WTC11 (cell line): ENCODE measurements at regions not wholly inside any gene's neighbourhood (a gene's known extent, or its start where the extent isn't known, plus 50 kb on each side); places are given as distances from the start of the nearest gene placed in this dataset.

Experiments
- ATAC-seq: fragments of 200-7000 bp; cut with Tn5 transposase; 2 replicates; pipeline ENCODE4 v1.10.0; 2021; ENCODE audit warnings: mild to moderate bottlenecking, moderate library complexity
- CTCF ChIA-PET: fragments of 300-600 bp; sonication (Branson Sonifier 250); formaldehyde crosslinking; loops from one replicate; lab custom pipeline; 2021; ENCODE audit warnings: antibody characterized with exemption; lab: Charles Lee
- POLR2A ChIA-PET: fragments of 350-600 bp; sonication (Branson Sonifier 250); formaldehyde crosslinking; loops from one replicate; lab custom pipeline; 2021; ENCODE audit warnings: antibody characterized with exemption; lab: Charles Lee
- DNase-seq: peaks from one replicate; pipeline ENCODE4 v3.0.0; 2021; ENCODE audit warnings: low spot score
- H3K27ac Mint-ChIP-seq: 2 replicates; pipeline ENCODE4 v1.8.0; 2021; ENCODE audit warnings: mixed read lengths
- H3K27me3 Mint-ChIP-seq: 2 replicates; pipeline ENCODE4 v1.8.0; 2021; ENCODE audit warnings: low read depth, mild to moderate bottlenecking, moderate library complexity, mixed read lengths
- H3K36me3 Mint-ChIP-seq: 2 replicates; pipeline ENCODE4 v1.8.0; 2021; ENCODE audit warnings: mixed read lengths
- H3K4me1 Mint-ChIP-seq: 2 replicates; pipeline ENCODE4 v1.8.0; 2022; ENCODE audit warnings: mixed read lengths
- H3K4me3 Mint-ChIP-seq: 2 replicates; pipeline ENCODE4 v1.8.0; 2021; ENCODE audit warnings: mild to moderate bottlenecking, moderate library complexity, mixed read lengths
- H3K9me3 Mint-ChIP-seq: 2 replicates; pipeline ENCODE4 v1.8.0; 2021; ENCODE audit warnings: mixed read lengths
- HMGA2 ChIP-seq: fragments of 250-450 bp; sonication (Bioruptor Pico); IDR thresholded peaks from 2 replicates; pipeline ENCODE4 v1.4.0; 2021; ENCODE audit warnings: mild to moderate bottlenecking, moderate library complexity
- IRF2 ChIP-seq: sonication (generic); formaldehyde crosslinking; IDR thresholded peaks from 2 replicates; pipeline ENCODE4 v1.8.0; 2022; ENCODE audit warnings: low read depth, missing genetic modification reagents, borderline replicate concordance
- ZBTB21 ChIP-seq: sonication (generic); formaldehyde crosslinking; IDR thresholded peaks from 2 replicates; pipeline ENCODE4 v1.8.1; 2023; ENCODE audit warnings: mild to moderate bottlenecking, missing genetic modification reagents, borderline replicate concordance
- ZNF219 ChIP-seq: sonication (generic); formaldehyde crosslinking; IDR thresholded peaks from 2 replicates; pipeline ENCODE4 v1.8.0; 2023; ENCODE audit warnings: missing genetic modification reagents, mild to moderate bottlenecking, borderline replicate concordance
- ZNF232 ChIP-seq: sonication (generic); formaldehyde crosslinking; IDR thresholded peaks from 2 replicates; pipeline ENCODE4 v1.8.0; 2022; ENCODE audit warnings: mild to moderate bottlenecking, missing genetic modification reagents
- ZNF317 ChIP-seq: sonication (generic); formaldehyde crosslinking; IDR thresholded peaks from 2 replicates; pipeline ENCODE4 v1.8.1; 2023; ENCODE audit warnings: low read depth, mild to moderate bottlenecking, moderate library complexity, missing genetic modification reagents, borderline replicate concordance
- ZNF671 ChIP-seq: fragments of 250-450 bp; sonication (Bioruptor Pico); IDR thresholded peaks from 2 replicates; pipeline ENCODE4 v1.8.0; 2021; ENCODE audit warnings: mild to moderate bottlenecking
- TF ChIP-seq, protein P1 (sequence below): fragments of 250-450 bp; sonication (Bioruptor Pico); IDR thresholded peaks from 2 replicates; pipeline ENCODE4 v2.1.2; 2022; ENCODE audit warnings: mild to moderate bottlenecking, moderate library complexity
- TF ChIP-seq, protein P2 (sequence below): fragments of 250-450 bp; sonication (Bioruptor Pico); IDR thresholded peaks from 2 replicates; pipeline ENCODE4 v1.9.0; 2021; ENCODE audit warnings: moderate library complexity, mild to moderate bottlenecking, inconsistent platforms, borderline replicate concordance
- TF ChIP-seq, protein P3 (sequence below): sonication (generic); formaldehyde crosslinking; IDR thresholded peaks from 2 replicates; pipeline ENCODE4 v1.8.1; 2022; ENCODE audit warnings: low read depth, missing genetic modification reagents, borderline replicate concordance
- TF ChIP-seq, protein P4 (sequence below): sonication (generic); formaldehyde crosslinking; IDR thresholded peaks from 2 replicates; pipeline ENCODE4 v1.8.0; 2022; ENCODE audit warnings: mild to moderate bottlenecking, missing genetic modification reagents
- TF ChIP-seq, protein P5 (sequence below): fragments of 250-450 bp; sonication (Bioruptor Pico); IDR thresholded peaks from 2 replicates; pipeline ENCODE4 v1.9.0; 2021; ENCODE audit warnings: mild to moderate bottlenecking, borderline replicate concordance
- TF ChIP-seq, protein P6 (sequence below): sonication (generic); formaldehyde crosslinking; IDR thresholded peaks from 2 replicates; pipeline ENCODE4 v1.8.1; 2023; ENCODE audit warnings: mild to moderate bottlenecking, missing genetic modification reagents, moderate library complexity

DNA sequence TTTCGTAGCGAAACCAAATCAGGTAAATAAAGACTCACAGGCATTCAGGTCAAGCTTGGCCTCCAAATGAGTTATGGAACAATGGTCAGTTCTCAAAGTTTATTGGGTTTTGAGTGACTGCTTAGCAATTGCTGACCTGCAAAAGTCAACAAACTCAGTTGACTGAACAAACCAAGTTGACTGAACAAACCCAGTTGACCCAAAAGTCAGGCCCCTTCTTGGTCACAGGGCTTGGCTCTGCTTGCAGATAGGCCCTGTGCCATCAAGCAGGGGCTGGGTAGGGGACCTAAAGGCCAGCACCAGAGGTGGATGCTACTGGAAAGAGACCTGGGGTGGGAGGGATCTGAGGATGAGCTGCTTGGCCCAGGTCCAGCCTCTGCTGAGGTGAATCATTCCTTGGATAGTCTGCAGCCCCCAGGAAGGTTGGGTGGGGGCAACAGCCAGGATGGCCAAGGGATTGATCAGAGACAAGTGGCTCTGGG lies 64.6 kb downstream of the GADD45G start:
- POLR2A ChIA-PET, result no interaction called here
- DNase-seq (no peak), ATAC-seq (no peak)
- Mint-ChIP-seq H3K36me3 (peaks cover 8% of the 10 kb centered on the region), H3K9me3 (peaks cover 15% of the 10 kb centered on the region), H3K4me1 (peaks cover 32% of the 10 kb centered on the region), H3K4me3 (no peak overlapping the region), H3K27me3 (no peaks in the 10 kb centered on the region; the same call in 1 of the 2 replicates), H3K27ac (no peak overlapping the region)
- CTCF ChIA-PET, result no interaction called here
- TF ChIP-seq, protein P1, sequence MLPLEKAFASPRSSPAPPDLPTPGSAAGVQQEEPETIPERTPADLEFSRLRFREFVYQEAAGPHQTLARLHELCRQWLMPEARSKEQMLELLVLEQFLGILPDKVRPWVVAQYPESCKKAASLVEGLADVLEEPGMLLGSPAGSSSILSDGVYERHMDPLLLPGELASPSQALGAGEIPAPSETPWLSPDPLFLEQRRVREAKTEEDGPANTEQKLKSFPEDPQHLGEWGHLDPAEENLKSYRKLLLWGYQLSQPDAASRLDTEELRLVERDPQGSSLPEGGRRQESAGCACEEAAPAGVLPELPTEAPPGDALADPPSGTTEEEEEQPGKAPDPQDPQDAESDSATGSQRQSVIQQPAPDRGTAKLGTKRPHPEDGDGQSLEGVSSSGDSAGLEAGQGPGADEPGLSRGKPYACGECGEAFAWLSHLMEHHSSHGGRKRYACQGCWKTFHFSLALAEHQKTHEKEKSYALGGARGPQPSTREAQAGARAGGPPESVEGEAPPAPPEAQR (CRISPR knock-in tag), result no peak
- no peak for TF ChIP-seq ZBTB21 (CRISPR knock-in tag)

DNA sequence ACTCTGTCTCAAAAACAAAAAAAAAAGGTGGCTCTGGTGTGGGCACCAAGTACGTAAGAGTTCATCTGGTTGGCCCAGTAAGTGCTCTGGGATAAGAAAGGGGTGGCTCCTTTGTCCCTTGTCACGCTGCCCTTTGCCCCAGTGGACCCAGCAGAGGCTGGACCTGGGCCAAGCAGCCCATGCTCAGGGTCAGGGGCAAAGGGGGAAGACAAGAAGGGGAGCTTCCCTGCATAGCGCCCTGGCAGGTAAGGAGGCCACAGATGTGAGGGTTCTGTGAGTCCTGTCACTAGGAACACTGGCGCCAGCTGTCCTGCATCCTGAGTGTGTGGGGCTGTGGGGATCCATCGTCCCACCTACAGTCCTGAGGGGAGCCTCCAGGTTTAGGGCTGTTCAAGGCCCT lies 65.3 kb downstream of the GADD45G start:
- H3K4me3 Mint-ChIP-seq, result no peak overlapping the region
- POLR2A ChIA-PET, result no interaction called here
- CTCF ChIA-PET, result interaction anchor here (1.3 kb wide), 1 partner anchor 72 kb away, joined by 3 read pairs; no protein-coding TSS in a partner anchor
- no peak overlapping the region for H3K27ac Mint-ChIP-seq
- no peak for ATAC-seq
- H3K9me3 Mint-ChIP-seq, result peaks cover 15% of the 10 kb centered on the region
- TF ChIP-seq, protein P2, sequence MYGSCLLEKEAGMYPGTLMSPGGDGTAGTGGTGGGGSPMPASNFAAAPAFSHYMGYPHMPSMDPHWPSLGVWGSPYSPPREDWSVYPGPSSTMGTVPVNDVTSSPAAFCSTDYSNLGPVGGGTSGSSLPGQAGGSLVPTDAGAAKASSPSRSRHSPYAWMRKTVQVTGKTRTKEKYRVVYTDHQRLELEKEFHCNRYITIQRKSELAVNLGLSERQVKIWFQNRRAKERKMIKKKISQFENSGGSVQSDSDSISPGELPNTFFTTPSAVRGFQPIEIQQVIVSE (CRISPR knock-in tag), result no peak
- TF ChIP-seq, protein P3, sequence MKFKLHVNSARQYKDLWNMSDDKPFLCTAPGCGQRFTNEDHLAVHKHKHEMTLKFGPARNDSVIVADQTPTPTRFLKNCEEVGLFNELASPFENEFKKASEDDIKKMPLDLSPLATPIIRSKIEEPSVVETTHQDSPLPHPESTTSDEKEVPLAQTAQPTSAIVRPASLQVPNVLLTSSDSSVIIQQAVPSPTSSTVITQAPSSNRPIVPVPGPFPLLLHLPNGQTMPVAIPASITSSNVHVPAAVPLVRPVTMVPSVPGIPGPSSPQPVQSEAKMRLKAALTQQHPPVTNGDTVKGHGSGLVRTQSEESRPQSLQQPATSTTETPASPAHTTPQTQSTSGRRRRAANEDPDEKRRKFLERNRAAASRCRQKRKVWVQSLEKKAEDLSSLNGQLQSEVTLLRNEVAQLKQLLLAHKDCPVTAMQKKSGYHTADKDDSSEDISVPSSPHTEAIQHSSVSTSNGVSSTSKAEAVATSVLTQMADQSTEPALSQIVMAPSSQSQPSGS (CRISPR knock-in tag), result no peak
- TF ChIP-seq, protein P4, sequence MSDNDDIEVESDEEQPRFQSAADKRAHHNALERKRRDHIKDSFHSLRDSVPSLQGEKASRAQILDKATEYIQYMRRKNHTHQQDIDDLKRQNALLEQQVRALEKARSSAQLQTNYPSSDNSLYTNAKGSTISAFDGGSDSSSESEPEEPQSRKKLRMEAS (CRISPR knock-in tag), result no peak
- TF ChIP-seq IRF2 (CRISPR knock-in tag) (no peak), HMGA2 (no peak), ZNF232 (no peak), ZNF671 (CRISPR knock-in tag) (no peak), ZNF219 (CRISPR knock-in tag) (no peak), ZNF317 (CRISPR knock-in tag) (no peak)
- TF ChIP-seq, protein P5, sequence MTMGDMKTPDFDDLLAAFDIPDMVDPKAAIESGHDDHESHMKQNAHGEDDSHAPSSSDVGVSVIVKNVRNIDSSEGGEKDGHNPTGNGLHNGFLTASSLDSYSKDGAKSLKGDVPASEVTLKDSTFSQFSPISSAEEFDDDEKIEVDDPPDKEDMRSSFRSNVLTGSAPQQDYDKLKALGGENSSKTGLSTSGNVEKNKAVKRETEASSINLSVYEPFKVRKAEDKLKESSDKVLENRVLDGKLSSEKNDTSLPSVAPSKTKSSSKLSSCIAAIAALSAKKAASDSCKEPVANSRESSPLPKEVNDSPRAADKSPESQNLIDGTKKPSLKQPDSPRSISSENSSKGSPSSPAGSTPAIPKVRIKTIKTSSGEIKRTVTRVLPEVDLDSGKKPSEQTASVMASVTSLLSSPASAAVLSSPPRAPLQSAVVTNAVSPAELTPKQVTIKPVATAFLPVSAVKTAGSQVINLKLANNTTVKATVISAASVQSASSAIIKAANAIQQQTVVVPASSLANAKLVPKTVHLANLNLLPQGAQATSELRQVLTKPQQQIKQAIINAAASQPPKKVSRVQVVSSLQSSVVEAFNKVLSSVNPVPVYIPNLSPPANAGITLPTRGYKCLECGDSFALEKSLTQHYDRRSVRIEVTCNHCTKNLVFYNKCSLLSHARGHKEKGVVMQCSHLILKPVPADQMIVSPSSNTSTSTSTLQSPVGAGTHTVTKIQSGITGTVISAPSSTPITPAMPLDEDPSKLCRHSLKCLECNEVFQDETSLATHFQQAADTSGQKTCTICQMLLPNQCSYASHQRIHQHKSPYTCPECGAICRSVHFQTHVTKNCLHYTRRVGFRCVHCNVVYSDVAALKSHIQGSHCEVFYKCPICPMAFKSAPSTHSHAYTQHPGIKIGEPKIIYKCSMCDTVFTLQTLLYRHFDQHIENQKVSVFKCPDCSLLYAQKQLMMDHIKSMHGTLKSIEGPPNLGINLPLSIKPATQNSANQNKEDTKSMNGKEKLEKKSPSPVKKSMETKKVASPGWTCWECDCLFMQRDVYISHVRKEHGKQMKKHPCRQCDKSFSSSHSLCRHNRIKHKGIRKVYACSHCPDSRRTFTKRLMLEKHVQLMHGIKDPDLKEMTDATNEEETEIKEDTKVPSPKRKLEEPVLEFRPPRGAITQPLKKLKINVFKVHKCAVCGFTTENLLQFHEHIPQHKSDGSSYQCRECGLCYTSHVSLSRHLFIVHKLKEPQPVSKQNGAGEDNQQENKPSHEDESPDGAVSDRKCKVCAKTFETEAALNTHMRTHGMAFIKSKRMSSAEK (CRISPR knock-in tag), result no peak
- TF ChIP-seq, protein P6, sequence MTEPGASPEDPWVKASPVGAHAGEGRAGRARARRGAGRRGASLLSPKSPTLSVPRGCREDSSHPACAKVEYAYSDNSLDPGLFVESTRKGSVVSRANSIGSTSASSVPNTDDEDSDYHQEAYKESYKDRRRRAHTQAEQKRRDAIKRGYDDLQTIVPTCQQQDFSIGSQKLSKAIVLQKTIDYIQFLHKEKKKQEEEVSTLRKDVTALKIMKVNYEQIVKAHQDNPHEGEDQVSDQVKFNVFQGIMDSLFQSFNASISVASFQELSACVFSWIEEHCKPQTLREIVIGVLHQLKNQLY (CRISPR knock-in tag), result no peak
- H3K36me3 Mint-ChIP-seq, result peaks cover 8% of the 10 kb centered on the region
- H3K27me3 Mint-ChIP-seq, result no peaks in the 10 kb centered on the region; the same call in 1 of the 2 replicates
- DNase-seq, result no peak
- H3K4me1 Mint-ChIP-seq, result peaks cover 32% of the 10 kb centered on the region
